ENCODE measurements at regions not wholly inside any gene's neighbourhood (a gene's known extent, or its start where the extent isn't known, plus 50 kb on each side); places are given as distances from the start of the nearest gene placed in this dataset.

DNA sequence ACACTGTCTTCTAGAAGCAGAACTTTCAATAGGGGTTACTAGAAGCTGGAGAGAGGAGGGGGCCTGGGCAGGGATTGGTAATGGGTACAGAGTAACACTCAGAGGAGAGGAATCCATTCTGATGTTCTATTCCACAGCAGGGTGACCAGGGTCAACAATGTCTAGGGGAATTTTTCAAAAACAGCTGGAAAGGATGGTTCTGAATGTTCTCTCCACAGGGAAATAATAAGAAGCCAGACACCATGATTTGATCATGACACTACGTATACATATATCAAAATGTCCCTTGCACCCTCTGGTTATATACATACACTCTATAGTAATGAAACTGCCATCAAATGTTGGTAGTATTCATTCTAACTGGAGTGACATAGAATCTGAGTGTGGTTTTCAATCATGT, 111.2 kb upstream of the TOP3B start (continued):
- TF ChIP-seq CHD7 (IDR thresholded peaks at IDR 0.05; ENCODE audit: insufficient replicate concordance, low read length) (no peak), EZH2 (IDR thresholded peaks at IDR 0.05; ENCODE audit: low read depth, low read length, severe bottlenecking) (peak; percentile 12), TEAD4 (IDR thresholded peaks at IDR 0.05; ENCODE audit: low read depth, low read length) (no peak), SRF (IDR thresholded peaks at IDR 0.05; ENCODE audit: low read depth, low read length) (no peak), MAFK (IDR thresholded peaks at IDR 0.05; ENCODE audit: low read depth, low read length) (no peak), SUZ12 (IDR thresholded peaks at IDR 0.05; ENCODE audit: low read length) (0 out of 2 replicates have a peak, but pooled peaks have one; percentile 7)
